Endothelial cell (in vitro differentiated cells): ENCODE measurements at regions not wholly inside any gene's neighbourhood (a gene's known extent, or its start where the extent isn't known, plus 50 kb on each side); places are given as distances from the start of the nearest gene placed in this dataset.

Source experiments
- DNase-seq: peaks from one replicate; pipeline ENCODE4 v3.0.0; 2021; ENCODE audit warnings: low spot score
- H3K27ac Mint-ChIP-seq: one replicate; pipeline ENCODE4 v1.8.0; 2021; ENCODE audit warnings: mixed read lengths, inconsistent platforms; ENCODE audit not compliant: unreplicated experiment
- H3K27me3 Mint-ChIP-seq: one replicate; pipeline ENCODE4 v1.8.0; 2021; ENCODE audit warnings: mild to moderate bottlenecking, moderate library complexity, mixed read lengths, inconsistent platforms; ENCODE audit not compliant: unreplicated experiment
- H3K36me3 Mint-ChIP-seq: one replicate; pipeline ENCODE4 v1.8.0; 2021; ENCODE audit warnings: mild to moderate bottlenecking, low read depth, mixed read lengths, inconsistent platforms; ENCODE audit not compliant: unreplicated experiment
- H3K4me1 Mint-ChIP-seq: one replicate; pipeline ENCODE4 v1.8.0; 2021; ENCODE audit warnings: mild to moderate bottlenecking, mixed read lengths, inconsistent platforms; ENCODE audit not compliant: unreplicated experiment
- H3K4me3 Mint-ChIP-seq: one replicate; pipeline ENCODE4 v1.8.0; 2021; ENCODE audit warnings: mild to moderate bottlenecking, mixed read lengths, inconsistent platforms; ENCODE audit not compliant: unreplicated experiment
- H3K9me3 Mint-ChIP-seq: one replicate; pipeline ENCODE4 v1.8.0; 2021; ENCODE audit warnings: mixed read lengths, inconsistent platforms; ENCODE audit not compliant: unreplicated experiment
- CTCF ChIP-seq: fragments of 200-600 bp; sonication (generic); IDR thresholded peaks from one replicate; pipeline ENCODE4 v1.5.0; 2021; ENCODE audit warnings: antibody characterized with exemption; ENCODE audit not compliant: unreplicated experiment

DNA sequence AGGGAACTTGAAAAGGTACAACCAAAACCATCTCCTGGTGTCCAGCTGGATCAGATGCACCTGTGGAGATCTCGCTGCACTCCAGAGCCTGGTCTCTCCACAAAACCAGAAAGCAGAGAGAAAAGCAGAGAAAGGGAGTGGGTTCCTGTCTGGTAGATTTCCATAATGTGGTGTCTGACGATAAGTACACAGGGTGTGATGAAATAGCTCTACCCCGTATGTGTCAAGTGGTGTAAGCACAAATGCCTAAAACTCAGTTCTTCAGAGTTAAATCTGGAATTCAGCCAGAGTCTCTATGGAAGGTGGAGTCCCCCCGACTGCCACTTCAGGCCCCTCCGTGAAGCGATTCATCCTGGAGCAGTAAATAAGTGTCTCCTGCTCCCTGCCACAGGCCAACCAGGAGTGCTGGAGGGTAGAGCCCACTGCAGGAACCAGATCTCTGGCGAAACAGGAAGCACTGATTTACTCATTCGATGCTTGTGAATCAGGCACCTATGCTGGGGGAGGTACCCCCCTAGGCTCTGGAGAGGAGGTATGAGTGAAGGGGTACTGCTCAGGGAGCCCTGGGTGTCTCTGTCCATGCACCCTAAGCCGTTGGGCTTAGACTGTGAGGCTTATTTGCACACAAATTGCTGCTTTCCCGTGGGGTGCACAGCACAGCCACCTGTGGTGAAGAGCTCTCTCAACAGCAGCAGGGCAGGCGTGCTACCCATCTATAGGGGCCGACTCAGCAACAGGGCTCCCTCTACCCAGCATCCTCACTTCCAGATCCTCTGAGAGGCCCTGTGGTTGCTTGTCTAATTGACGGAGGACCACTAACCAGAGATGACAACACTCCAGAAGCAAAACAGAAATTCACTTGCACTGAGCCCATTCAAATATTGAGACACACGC, 97.1 kb upstream of the MYOCD start:
- TF ChIP-seq CTCF: no peak
- no peaks in the 10 kb centered on the region for H3K36me3 Mint-ChIP-seq
- H3K27me3 Mint-ChIP-seq: no peaks in the 10 kb centered on the region
- no peaks in the 10 kb centered on the region for H3K4me1 Mint-ChIP-seq
- H3K4me3 Mint-ChIP-seq: no peak overlapping the region
- H3K27ac Mint-ChIP-seq: no peak overlapping the region
- no peak for DNase-seq
- no peaks in the 10 kb centered on the region for H3K9me3 Mint-ChIP-seq

GRCh38 chr17:12571606-12572005, 94.1 kb upstream of the MYOCD start:
- Mint-ChIP-seq H3K9me3 (no peaks in the 10 kb centered on the region), H3K36me3 (no peaks in the 10 kb centered on the region), H3K27me3 (no peaks in the 10 kb centered on the region), H3K27ac (no peak overlapping the region), H3K4me1 (no peaks in the 10 kb centered on the region), H3K4me3 (no peak overlapping the region)
- DNase-seq: no peak
- TF ChIP-seq CTCF: no peak

DNA sequence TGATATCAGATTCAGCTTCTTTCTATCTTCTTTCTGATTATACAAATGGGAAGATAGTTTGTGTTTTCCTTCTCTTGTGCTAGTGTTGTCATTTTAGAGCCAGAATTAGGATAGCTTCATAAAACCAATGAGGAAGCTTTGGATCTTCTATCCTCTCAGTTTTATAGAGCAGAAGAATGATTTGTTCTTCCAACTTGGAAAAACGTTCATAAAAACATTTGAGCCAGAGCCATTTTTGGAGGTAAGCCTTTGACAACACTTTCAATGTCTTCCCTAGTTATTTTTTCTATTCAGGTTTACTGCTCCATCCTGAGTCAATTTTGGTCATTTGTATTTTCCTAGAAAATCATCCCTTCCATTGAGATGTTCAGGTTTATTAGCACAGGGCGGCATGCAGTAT, 91.2 kb upstream of the MYOCD start:
- Mint-ChIP-seq H3K4me1 (no peaks in the 10 kb centered on the region), H3K27ac (no peak overlapping the region), H3K9me3 (no peaks in the 10 kb centered on the region), H3K4me3 (no peak overlapping the region), H3K27me3 (no peaks in the 10 kb centered on the region), H3K36me3 (no peaks in the 10 kb centered on the region)
- TF ChIP-seq CTCF: no peak
- DNase-seq: no peak

DNA sequence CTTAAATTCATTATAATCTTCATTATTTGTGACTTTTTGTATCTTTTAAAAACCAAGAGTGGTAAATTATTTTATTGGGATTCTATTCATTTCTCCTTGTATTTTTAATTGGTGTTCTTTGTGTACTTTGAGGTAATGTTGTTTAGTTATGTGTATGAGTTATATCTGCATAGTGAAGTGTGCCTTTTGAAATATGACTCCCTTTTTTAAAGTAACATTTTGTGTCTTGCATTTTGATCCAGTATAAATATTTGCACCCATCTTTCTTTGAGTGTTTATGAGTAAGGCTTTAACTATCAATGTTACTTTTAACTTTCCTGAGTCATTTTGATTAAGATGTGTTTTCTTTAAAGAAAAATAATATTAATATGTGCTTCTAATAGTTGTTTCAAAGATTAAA, 90.0 kb upstream of the MYOCD start:
- no peaks in the 10 kb centered on the region for H3K27me3 Mint-ChIP-seq
- no peak for DNase-seq
- no peaks in the 10 kb centered on the region for H3K9me3 Mint-ChIP-seq
- TF ChIP-seq CTCF: no peak
- no peak overlapping the region for H3K27ac Mint-ChIP-seq
- no peaks in the 10 kb centered on the region for H3K4me1 Mint-ChIP-seq
- H3K4me3 Mint-ChIP-seq: no peak overlapping the region
- no peaks in the 10 kb centered on the region for H3K36me3 Mint-ChIP-seq

- no peaks in the 10 kb centered on the region for H3K9me3 Mint-ChIP-seq
- no peak overlapping the region for H3K4me3 Mint-ChIP-seq
- no peak overlapping the region for H3K27ac Mint-ChIP-seq
- no peak for DNase-seq
- H3K4me1 Mint-ChIP-seq: no peaks in the 10 kb centered on the region
- H3K36me3 Mint-ChIP-seq: no peaks in the 10 kb centered on the region
- TF ChIP-seq CTCF: no peak
- no peaks in the 10 kb centered on the region for H3K27me3 Mint-ChIP-seq
Observed at GRCh38 chr17:12579288-12579687, 86.4 kb upstream of the MYOCD start.
